Spleen (tissue), 3 donors: ENCODE measurements at regions not wholly inside any gene's neighbourhood (a gene's known extent, or its start where the extent isn't known, plus 50 kb on each side); places are given as distances from the start of the nearest gene placed in this dataset.

Source experiments
- POLR2A ChIP-seq, 3 donors: fragments of 450-650 bp; IDR thresholded peaks; one replicate each; pipeline ENCODE4 v1.5.1; 2017; ENCODE audit warnings: antibody characterized with exemption in 3 of 3, mild to moderate bottlenecking in 1 of 3
- POLR2AphosphoS5 ChIP-seq, 3 donors: sonication (generic); formaldehyde crosslinking; IDR thresholded peaks; one replicate each; pipeline ENCODE4 v1.5.1; 2017; ENCODE audit warnings: antibody characterized with exemption in 3 of 3

DNA sequence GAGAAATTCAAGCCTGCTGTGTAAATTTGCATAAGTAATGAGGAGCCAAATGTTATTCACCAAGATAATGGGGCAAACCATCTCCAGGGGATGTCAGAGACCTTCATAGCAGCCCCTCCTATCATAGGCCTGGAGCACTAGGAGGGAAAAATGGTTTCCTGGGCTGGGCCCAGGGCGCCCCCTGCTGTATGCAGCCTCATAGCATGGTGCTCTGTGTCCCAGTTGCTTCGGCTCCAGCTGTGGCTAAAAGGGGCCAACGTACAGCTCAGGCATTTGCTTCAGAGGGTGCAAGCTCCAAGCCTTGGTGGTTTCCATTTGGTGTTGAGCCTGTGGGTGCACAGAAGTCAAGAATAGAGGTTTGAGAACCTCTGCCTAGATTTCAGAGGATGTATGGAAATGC is 859.3 kb downstream of the RPA4 start:
- TF ChIP-seq POLR2AphosphoS5 (IDR thresholded peaks at IDR 0.05) (no peak), POLR2A (IDR thresholded peaks at IDR 0.05) (no peak)
